ENCODE measurements at regions not wholly inside any gene's neighbourhood (a gene's known extent, or its start where the extent isn't known, plus 50 kb on each side); places are given as distances from the start of the nearest gene placed in this dataset.

- H3K9ac ChIP-seq (ENCODE audit: control insufficient read depth, extremely low read depth, insufficient read depth, low read length) = no peak overlapping the region
- no peaks in the 10 kb centered on the region for H3K9me3 ChIP-seq (ENCODE audit: control insufficient read depth, low read depth, low read length)
- no peaks in the 10 kb centered on the region for H3K27me3 ChIP-seq (ENCODE audit: control insufficient read depth, extremely low read depth, insufficient read depth, low read length)
- no peak overlapping the region for H3K4me3 ChIP-seq (ENCODE audit: control insufficient read depth in 2 of 3, extremely low read depth in 1 of 3, insufficient read depth in 2 of 3, low read depth in 1 of 3, low read length in 3 of 3)
- TF ChIP-seq EZH2 (IDR thresholded peaks at IDR 0.05; ENCODE audit: low read length) (no peak), CTCF (optimal IDR thresholded peaks at IDR 0.05 in 1 of 3, IDR thresholded peaks at IDR 0.05 in 1 of 3, conservative IDR thresholded peaks at IDR 0.05 in 1 of 3; ENCODE audit: extremely low read depth in 1 of 3, insufficient read depth in 2 of 3, low read length in 3 of 3) (no peak)
- no peaks in the 10 kb centered on the region for H3K36me3 ChIP-seq (ENCODE audit: control insufficient read depth in 2 of 2, extremely low read depth in 1 of 2, insufficient read depth in 2 of 2, low read length in 2 of 2)
- FAIRE-seq (no peak), DNase-seq (ENCODE audit: low read depth, low spot score) (no peak)
- H3K9me1 ChIP-seq (ENCODE audit: control insufficient read depth, extremely low read depth, insufficient read depth, low read length) = no peaks in the 10 kb centered on the region
- no peak overlapping the region for H3K4me2 ChIP-seq (ENCODE audit: control insufficient read depth, extremely low read depth, insufficient read depth, low read depth, low read length)
- dilution Hi-C loops (cut with MboI; ENCODE audit: extremely low pct_ligation_motif_present, low sequenced_read_pairs) = no loop called here
- no peaks in the 10 kb centered on the region for H3K79me2 ChIP-seq (ENCODE audit: control insufficient read depth, insufficient read depth, low read length)
- H3K27ac ChIP-seq (ENCODE audit: control insufficient read depth, insufficient read depth, low read length) = no peak overlapping the region
- no peaks in the 10 kb centered on the region for H3K4me1 ChIP-seq (ENCODE audit: control insufficient read depth, extremely low read depth, insufficient read depth, low read length)
- H2AFZ ChIP-seq (ENCODE audit: control insufficient read depth, low read length) = no peak overlapping the region
- no peaks in the 10 kb centered on the region for H4K20me1 ChIP-seq (ENCODE audit: control insufficient read depth, extremely low read depth, insufficient read depth, low read length)
Observed at GRCh38 chr3:148493631-148494030, 204.1 kb upstream of the AGTR1 start.

GRCh38 chr3:148494451-148494850 lies 203.3 kb upstream of the AGTR1 start:
- no peaks in the 10 kb centered on the region for H3K4me1 ChIP-seq (ENCODE audit: control insufficient read depth, extremely low read depth, insufficient read depth, low read length)
- no peaks in the 10 kb centered on the region for H3K9me3 ChIP-seq (ENCODE audit: control insufficient read depth, low read depth, low read length)
- TF ChIP-seq CTCF (optimal IDR thresholded peaks at IDR 0.05 in 1 of 3, IDR thresholded peaks at IDR 0.05 in 1 of 3, conservative IDR thresholded peaks at IDR 0.05 in 1 of 3; ENCODE audit: extremely low read depth in 1 of 3, insufficient read depth in 2 of 3, low read length in 3 of 3) (no peak), EZH2 (IDR thresholded peaks at IDR 0.05; ENCODE audit: low read length) (no peak)
- no peaks in the 10 kb centered on the region for H3K79me2 ChIP-seq (ENCODE audit: control insufficient read depth, insufficient read depth, low read length)
- no peak overlapping the region for H3K9ac ChIP-seq (ENCODE audit: control insufficient read depth, extremely low read depth, insufficient read depth, low read length)
- no peak overlapping the region for H3K4me2 ChIP-seq (ENCODE audit: control insufficient read depth, extremely low read depth, insufficient read depth, low read depth, low read length)
- dilution Hi-C loops (cut with MboI; ENCODE audit: extremely low pct_ligation_motif_present, low sequenced_read_pairs) = no loop called here
- no peaks in the 10 kb centered on the region for H3K36me3 ChIP-seq (ENCODE audit: control insufficient read depth in 2 of 2, extremely low read depth in 1 of 2, insufficient read depth in 2 of 2, low read length in 2 of 2)
- H3K9me1 ChIP-seq (ENCODE audit: control insufficient read depth, extremely low read depth, insufficient read depth, low read length) = no peaks in the 10 kb centered on the region
- no peak for DNase-seq (ENCODE audit: low read depth, low spot score)
- H2AFZ ChIP-seq (ENCODE audit: control insufficient read depth, low read length) = no peak overlapping the region
- no peak for FAIRE-seq
- H3K27me3 ChIP-seq (ENCODE audit: control insufficient read depth, extremely low read depth, insufficient read depth, low read length) = no peaks in the 10 kb centered on the region
- no peaks in the 10 kb centered on the region for H4K20me1 ChIP-seq (ENCODE audit: control insufficient read depth, extremely low read depth, insufficient read depth, low read length)
- no peak overlapping the region for H3K4me3 ChIP-seq (ENCODE audit: control insufficient read depth in 2 of 3, extremely low read depth in 1 of 3, insufficient read depth in 2 of 3, low read depth in 1 of 3, low read length in 3 of 3)
- no peak overlapping the region for H3K27ac ChIP-seq (ENCODE audit: control insufficient read depth, insufficient read depth, low read length)

All from keratinocyte (primary cell).